ENCODE measurements at regions not wholly inside any gene's neighbourhood (a gene's known extent, or its start where the extent isn't known, plus 50 kb on each side); places are given as distances from the start of the nearest gene placed in this dataset.

DNA sequence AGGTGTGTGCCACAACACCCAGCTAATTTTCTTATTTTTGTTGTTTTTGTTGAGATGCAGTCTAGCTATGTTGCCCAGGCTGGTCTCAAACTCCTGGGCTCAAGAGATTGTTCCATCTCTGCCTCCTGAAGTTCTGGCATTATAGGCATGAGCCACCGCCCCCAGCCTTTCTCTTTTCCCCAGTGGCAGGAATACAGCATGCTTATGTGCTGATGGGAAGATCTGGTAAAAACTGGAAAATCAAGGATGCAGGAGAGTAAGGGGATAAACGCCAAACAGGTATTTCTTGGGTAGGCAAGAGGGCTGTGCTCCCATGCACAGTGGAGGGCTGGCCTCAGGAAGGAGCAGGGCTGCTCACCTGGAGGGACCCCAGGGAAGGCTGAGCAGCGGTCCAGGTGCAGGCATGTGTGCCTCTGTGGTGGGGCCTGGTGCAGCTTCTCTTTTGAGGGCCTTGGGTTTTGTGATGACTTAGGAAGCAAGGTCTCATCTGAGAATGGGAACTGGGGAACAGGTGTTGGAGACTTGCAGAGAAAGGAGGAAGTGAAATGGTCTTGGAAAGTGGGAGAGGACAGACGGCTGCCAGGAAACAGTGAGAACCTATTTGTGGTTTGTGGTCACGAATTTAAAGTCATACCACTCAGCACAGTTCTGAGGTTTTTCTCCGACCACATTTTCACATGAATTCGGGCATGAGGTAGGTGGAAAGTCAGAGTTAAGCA lies 106.5 kb downstream of the TEX26 start:
- Histone ChIP-seq H3K4me3 (ENCODE audit: low read length in 2 of 2) (no peak overlapping the region), H3K9ac (ENCODE audit: low read depth in 1 of 2, low read length in 2 of 2) (no peak overlapping the region), H3K36me3 (ENCODE audit: control insufficient read depth in 2 of 2, insufficient read depth in 2 of 2, low read length in 2 of 2) (no peaks in the 10 kb centered on the region), H3K27ac (ENCODE audit: low read depth in 2 of 2, low read length in 2 of 2) (no peak overlapping the region), H3K27me3 (ENCODE audit: control insufficient read depth in 2 of 2, insufficient read depth in 2 of 2, low read length in 2 of 2) (peaks cover 0 to 6% of the 10 kb centered on the region in 2 donors), H3K4me1 (ENCODE audit: control insufficient read depth in 2 of 2, insufficient read depth in 2 of 2, low read length in 2 of 2) (no peaks in the 10 kb centered on the region), H3K9me3 (ENCODE audit: control insufficient read depth in 2 of 2, low read length in 2 of 2) (no peaks in the 10 kb centered on the region)

DNA sequence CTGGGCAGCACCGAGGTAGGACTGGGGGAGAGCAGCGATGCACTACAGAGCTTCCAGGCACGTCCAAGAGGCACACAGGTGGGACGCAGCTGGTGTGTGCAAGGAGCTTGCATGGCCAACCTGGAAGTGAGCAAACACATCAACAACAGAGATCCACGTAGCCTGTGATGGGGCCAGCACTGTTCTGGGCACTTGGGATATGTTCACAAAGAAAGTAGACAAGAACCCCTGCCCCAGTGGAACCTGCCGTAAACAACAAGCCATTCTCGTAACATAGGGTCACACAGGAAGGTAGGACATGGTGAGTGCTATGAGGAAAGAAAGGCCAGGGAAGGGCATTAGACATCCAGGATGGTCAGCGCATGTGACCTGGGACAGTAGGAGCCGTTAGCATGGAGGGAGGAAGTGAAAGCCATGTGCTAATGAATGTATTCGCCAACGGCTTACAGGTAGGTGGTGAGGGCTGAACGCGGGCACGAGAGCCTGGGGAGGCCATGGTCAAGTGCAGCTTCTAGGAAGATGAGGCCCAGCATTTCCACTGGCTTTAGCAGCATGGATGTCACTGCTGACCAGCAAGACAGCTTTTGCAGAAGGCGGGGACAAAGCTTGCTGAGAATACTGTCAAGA lies 105.5 kb downstream of the TEX26 start:
- Histone ChIP-seq H3K9ac (ENCODE audit: low read depth in 1 of 2, low read length in 2 of 2) (no peak overlapping the region), H3K4me1 (ENCODE audit: control insufficient read depth in 2 of 2, insufficient read depth in 2 of 2, low read length in 2 of 2) (no peaks in the 10 kb centered on the region), H3K4me3 (ENCODE audit: low read length in 2 of 2) (no peak overlapping the region), H3K27me3 (ENCODE audit: control insufficient read depth in 2 of 2, insufficient read depth in 2 of 2, low read length in 2 of 2) (peaks cover 0 to 6% of the 10 kb centered on the region in 2 donors), H3K27ac (ENCODE audit: low read depth in 2 of 2, low read length in 2 of 2) (no peak overlapping the region), H3K9me3 (ENCODE audit: control insufficient read depth in 2 of 2, low read length in 2 of 2) (no peaks in the 10 kb centered on the region), H3K36me3 (ENCODE audit: control insufficient read depth in 2 of 2, insufficient read depth in 2 of 2, low read length in 2 of 2) (no peaks in the 10 kb centered on the region)

DNA sequence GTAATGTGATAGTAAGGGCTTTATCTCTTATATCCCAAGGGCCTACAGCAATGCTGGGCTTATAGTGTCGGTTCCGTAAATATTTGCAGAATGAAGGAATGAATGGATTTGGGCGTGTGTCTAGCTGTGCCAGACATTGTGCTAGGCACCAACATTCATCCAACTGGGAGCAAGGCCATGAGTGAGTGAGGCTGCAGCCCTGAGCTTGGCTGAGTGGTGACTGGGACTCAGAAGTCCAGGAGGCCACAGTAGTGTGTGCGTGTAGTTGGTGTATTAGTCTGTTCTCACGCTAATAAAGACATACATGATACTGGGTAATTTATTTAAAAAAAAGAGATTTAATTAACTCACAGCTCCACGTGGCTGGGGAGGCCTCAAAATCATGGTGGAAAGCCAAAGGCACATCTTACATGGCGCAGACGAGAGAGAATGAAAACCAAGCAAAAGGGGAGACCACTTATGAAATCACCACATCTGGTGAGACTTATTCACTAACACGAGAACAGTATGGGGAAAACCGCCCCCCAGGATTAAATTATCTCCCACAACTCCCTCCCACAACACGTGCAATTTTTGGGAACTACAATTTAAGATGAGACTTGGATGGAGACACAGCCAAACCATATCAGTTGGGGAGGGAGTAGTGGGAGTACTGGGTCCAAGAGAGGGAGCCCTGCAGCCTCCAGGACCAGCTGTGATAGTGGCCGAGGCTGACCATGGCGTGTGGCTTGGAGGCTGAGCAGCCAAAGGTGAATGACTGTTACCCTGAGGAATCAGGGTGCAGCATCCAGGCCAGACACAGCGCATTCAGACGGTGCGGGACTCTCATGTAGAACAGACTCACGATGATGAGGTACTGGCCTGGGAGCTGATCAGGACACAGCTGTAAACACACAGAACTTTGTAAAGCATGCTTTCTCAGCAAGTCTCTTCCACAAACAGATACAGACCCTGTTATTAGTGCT lies 104.6 kb downstream of the TEX26 start:
- H3K9ac ChIP-seq (ENCODE audit: low read depth in 1 of 2, low read length in 2 of 2): no peak overlapping the region
- H3K27me3 ChIP-seq (ENCODE audit: control insufficient read depth in 2 of 2, insufficient read depth in 2 of 2, low read length in 2 of 2): peaks cover 0 to 5% of the 10 kb centered on the region in 2 donors
- H3K36me3 ChIP-seq (ENCODE audit: control insufficient read depth in 2 of 2, insufficient read depth in 2 of 2, low read length in 2 of 2): no peaks in the 10 kb centered on the region
- no peaks in the 10 kb centered on the region for H3K9me3 ChIP-seq (ENCODE audit: control insufficient read depth in 2 of 2, low read length in 2 of 2)
- no peak overlapping the region for H3K4me3 ChIP-seq (ENCODE audit: low read length in 2 of 2)
- H3K27ac ChIP-seq (ENCODE audit: low read depth in 2 of 2, low read length in 2 of 2): no peak overlapping the region
- no peaks in the 10 kb centered on the region for H3K4me1 ChIP-seq (ENCODE audit: control insufficient read depth in 2 of 2, insufficient read depth in 2 of 2, low read length in 2 of 2)

- Histone ChIP-seq H3K9ac (ENCODE audit: low read depth in 1 of 2, low read length in 2 of 2) (no peak overlapping the region), H3K9me3 (ENCODE audit: control insufficient read depth in 2 of 2, low read length in 2 of 2) (no peaks in the 10 kb centered on the region), H3K4me1 (ENCODE audit: control insufficient read depth in 2 of 2, insufficient read depth in 2 of 2, low read length in 2 of 2) (no peaks in the 10 kb centered on the region), H3K36me3 (ENCODE audit: control insufficient read depth in 2 of 2, insufficient read depth in 2 of 2, low read length in 2 of 2) (no peaks in the 10 kb centered on the region), H3K4me3 (ENCODE audit: low read length in 2 of 2) (no peak overlapping the region), H3K27ac (ENCODE audit: low read depth in 2 of 2, low read length in 2 of 2) (no peak overlapping the region), H3K27me3 (ENCODE audit: control insufficient read depth in 2 of 2, insufficient read depth in 2 of 2, low read length in 2 of 2) (peaks cover 0 to 2% of the 10 kb centered on the region in 2 donors)
These were observed 102.9 kb downstream of the TEX26 start for GRCh38 chr13:31035185-31035965.

GRCh38 chr13:31032528-31033113 lies 100.2 kb downstream of the TEX26 start:
- Histone ChIP-seq H3K36me3 (ENCODE audit: control insufficient read depth in 2 of 2, insufficient read depth in 2 of 2, low read length in 2 of 2) (no peaks in the 10 kb centered on the region), H3K27ac (ENCODE audit: low read depth in 2 of 2, low read length in 2 of 2) (no peak overlapping the region), H3K9me3 (ENCODE audit: control insufficient read depth in 2 of 2, low read length in 2 of 2) (no peaks in the 10 kb centered on the region), H3K4me3 (ENCODE audit: low read length in 2 of 2) (no peak overlapping the region), H3K4me1 (ENCODE audit: control insufficient read depth in 2 of 2, insufficient read depth in 2 of 2, low read length in 2 of 2) (no peaks in the 10 kb centered on the region), H3K27me3 (ENCODE audit: control insufficient read depth in 2 of 2, insufficient read depth in 2 of 2, low read length in 2 of 2) (peaks cover 0 to 2% of the 10 kb centered on the region in 2 donors), H3K9ac (ENCODE audit: low read depth in 1 of 2, low read length in 2 of 2) (no peak overlapping the region)

DNA sequence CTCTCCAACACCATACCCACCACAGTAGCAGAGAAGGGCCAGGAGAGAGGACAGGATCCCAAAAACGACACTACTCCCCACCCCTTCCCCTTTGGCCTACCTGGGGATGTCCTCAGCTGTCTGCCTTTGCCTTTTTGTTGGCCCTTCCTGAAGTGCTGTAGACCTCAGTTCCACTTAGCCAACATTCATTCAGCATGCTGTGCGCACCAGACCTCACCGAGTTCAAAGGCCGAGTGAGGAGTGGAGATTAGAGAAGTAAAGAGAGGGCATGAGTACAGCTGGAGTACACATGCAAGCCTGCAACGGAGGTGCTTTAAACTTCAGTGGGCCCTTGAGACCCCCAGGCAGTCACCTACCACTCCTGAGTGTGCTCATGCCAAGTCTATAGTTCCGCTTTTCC lies 99.0 kb downstream of the TEX26 start:
- no peaks in the 10 kb centered on the region for H3K9me3 ChIP-seq (ENCODE audit: control insufficient read depth in 2 of 2, low read length in 2 of 2)
- H3K27ac ChIP-seq (ENCODE audit: low read depth in 2 of 2, low read length in 2 of 2): no peak overlapping the region
- H3K9ac ChIP-seq (ENCODE audit: low read depth in 1 of 2, low read length in 2 of 2): no peak overlapping the region
- H3K36me3 ChIP-seq (ENCODE audit: control insufficient read depth in 2 of 2, insufficient read depth in 2 of 2, low read length in 2 of 2): no peaks in the 10 kb centered on the region
- H3K4me3 ChIP-seq (ENCODE audit: low read length in 2 of 2): no peak overlapping the region
- H3K27me3 ChIP-seq (ENCODE audit: control insufficient read depth in 2 of 2, insufficient read depth in 2 of 2, low read length in 2 of 2): peaks cover 0 to 2% of the 10 kb centered on the region in 2 donors
- H3K4me1 ChIP-seq (ENCODE audit: control insufficient read depth in 2 of 2, insufficient read depth in 2 of 2, low read length in 2 of 2): peaks cover 0 to 2% of the 10 kb centered on the region in 2 donors

GRCh38 chr13:31029102-31029501 lies 96.6 kb downstream of the TEX26 start:
- H3K4me1 ChIP-seq (ENCODE audit: control insufficient read depth in 2 of 2, insufficient read depth in 2 of 2, low read length in 2 of 2): peaks cover 0 to 2% of the 10 kb centered on the region in 2 donors
- H3K27me3 ChIP-seq (ENCODE audit: control insufficient read depth in 2 of 2, insufficient read depth in 2 of 2, low read length in 2 of 2): peaks cover 0 to 2% of the 10 kb centered on the region in 2 donors
- H3K9me3 ChIP-seq (ENCODE audit: control insufficient read depth in 2 of 2, low read length in 2 of 2): no peaks in the 10 kb centered on the region
- H3K27ac ChIP-seq (ENCODE audit: low read depth in 2 of 2, low read length in 2 of 2): no peak overlapping the region
- no peak overlapping the region for H3K4me3 ChIP-seq (ENCODE audit: low read length in 2 of 2)
- no peaks in the 10 kb centered on the region for H3K36me3 ChIP-seq (ENCODE audit: control insufficient read depth in 2 of 2, insufficient read depth in 2 of 2, low read length in 2 of 2)
- no peak overlapping the region for H3K9ac ChIP-seq (ENCODE audit: low read depth in 1 of 2, low read length in 2 of 2)

GRCh38 chr13:31027136-31027535 lies 94.7 kb downstream of the TEX26 start:
- no peaks in the 10 kb centered on the region for H3K9me3 ChIP-seq (ENCODE audit: control insufficient read depth in 2 of 2, low read length in 2 of 2)

More at GRCh38 chr13:31027136-31027535, 94.7 kb downstream of the TEX26 start:
- H3K4me1 ChIP-seq (ENCODE audit: control insufficient read depth in 2 of 2, insufficient read depth in 2 of 2, low read length in 2 of 2): peaks cover 0 to 2% of the 10 kb centered on the region in 2 donors
- H3K36me3 ChIP-seq (ENCODE audit: control insufficient read depth in 2 of 2, insufficient read depth in 2 of 2, low read length in 2 of 2): no peaks in the 10 kb centered on the region
- H3K27me3 ChIP-seq (ENCODE audit: control insufficient read depth in 2 of 2, insufficient read depth in 2 of 2, low read length in 2 of 2): peaks cover 0 to 4% of the 10 kb centered on the region in 2 donors
- H3K4me3 ChIP-seq (ENCODE audit: low read length in 2 of 2): no peak overlapping the region
- H3K27ac ChIP-seq (ENCODE audit: low read depth in 2 of 2, low read length in 2 of 2): no peak overlapping the region
- no peak overlapping the region for H3K9ac ChIP-seq (ENCODE audit: low read depth in 1 of 2, low read length in 2 of 2)
